ENCODE measurements at regions not wholly inside any gene's neighbourhood (a gene's known extent, or its start where the extent isn't known, plus 50 kb on each side); places are given as distances from the start of the nearest gene placed in this dataset.
"Not testable (repeated sequence)": the region's sequence is repeated elsewhere in the genome, so short reads cannot be mapped to it uniquely, and the experiment has no call there.

DNA sequence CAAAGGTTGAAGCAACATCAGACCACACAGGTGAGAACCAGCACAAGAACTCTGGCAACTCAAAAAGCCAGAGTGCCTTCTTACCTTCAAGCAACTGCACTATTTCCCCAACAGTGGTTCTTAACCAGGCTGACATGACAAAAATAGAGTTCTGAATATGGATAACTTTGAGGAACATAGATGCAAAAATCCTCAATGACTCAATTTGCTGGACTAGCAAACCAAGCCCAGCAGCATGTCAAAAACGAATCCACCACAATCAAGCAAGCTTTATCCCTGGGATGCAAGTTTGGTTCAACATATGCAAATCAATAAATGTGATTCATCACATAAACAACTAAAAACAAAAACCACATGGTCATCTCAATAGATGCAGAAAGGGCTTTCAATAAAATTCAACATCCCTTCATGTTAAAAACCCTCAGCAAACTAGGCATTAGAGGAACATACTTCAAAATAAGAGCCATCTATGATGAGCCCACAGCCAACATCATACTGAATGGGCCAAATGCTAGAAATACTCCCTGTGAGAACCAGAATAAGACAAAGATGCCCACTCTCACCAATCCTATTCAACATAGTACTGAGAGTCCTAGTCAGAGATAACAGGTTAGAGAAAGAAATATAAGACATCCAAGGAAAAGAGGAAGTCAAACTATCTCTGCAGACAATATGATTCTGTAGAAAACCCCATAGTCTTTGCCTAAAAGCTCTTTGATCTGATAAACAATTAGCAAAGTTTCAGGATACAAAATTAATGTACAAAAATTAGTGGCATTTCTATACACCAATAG lies 110.5 kb upstream of the NBPF19 start:
- not testable (repeated sequence) for DNase-seq

DNA sequence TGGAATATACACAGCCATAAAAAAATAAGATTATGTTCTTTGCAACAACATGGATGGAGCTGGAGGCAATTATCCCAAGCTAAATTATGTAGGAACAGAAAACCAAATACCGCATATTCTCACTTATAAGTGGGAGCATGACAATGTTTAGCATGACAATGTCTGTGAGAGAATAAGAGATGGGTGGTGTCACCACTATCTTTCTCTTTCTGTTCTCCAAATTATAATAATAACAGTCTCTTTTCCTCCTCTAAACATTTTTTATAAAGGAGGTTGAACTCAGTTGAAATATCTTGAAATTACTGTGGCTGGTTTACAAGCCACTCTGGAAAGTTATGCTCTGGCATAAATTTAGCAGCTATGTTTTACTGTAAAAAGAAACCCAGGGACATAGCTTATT lies 108.4 kb upstream of the NBPF19 start:
- DNase-seq, result not testable (repeated sequence)

DNA sequence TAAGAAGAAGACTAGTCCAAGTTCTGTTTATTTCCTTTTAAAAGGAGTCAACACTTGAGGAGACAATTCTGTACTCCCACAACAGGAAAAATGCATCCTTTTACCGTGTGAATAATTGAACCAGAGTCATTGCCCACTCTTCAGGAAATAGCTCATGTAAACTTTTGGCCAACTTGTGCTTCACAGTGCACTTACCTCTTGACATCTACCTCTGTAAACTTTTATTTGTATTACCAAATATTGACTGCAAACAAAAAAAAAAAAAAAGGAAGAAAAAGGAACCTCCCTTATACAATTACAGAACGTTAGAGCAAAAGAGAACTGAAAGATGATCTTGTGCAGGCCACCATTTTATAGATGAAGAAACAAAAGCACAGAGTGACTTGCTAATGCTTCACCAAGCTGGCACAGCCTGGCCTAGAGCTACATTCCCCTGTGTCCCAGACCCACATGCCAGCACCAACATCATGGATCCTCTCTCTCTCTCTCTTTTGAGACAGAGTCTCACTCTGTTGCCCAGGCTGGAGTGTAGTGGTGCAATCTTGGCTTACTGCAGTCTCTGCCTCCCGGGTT lies 107.3 kb upstream of the NBPF19 start:
- DNase-seq, result not testable (repeated sequence)

DNA sequence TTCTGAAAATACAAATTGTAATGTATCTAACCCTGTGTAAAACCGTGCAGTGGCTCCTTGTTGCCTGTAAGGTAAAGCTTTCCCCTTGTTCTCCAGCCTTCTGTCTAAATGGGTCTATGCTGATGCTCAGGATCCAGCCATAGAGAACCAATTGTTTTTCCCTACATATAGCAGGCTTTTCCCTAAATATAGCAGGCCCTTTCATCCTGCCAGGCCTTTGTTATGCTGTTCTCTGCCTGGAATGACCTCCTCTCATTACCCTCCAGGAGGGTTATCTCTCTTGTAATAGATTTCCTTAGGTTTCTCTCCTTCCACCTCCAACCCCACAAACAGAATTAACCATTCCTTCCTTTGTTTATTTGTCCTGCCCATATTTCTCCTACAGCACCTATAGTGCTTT lies 106.5 kb upstream of the NBPF19 start:
- not testable (repeated sequence) for DNase-seq

DNA sequence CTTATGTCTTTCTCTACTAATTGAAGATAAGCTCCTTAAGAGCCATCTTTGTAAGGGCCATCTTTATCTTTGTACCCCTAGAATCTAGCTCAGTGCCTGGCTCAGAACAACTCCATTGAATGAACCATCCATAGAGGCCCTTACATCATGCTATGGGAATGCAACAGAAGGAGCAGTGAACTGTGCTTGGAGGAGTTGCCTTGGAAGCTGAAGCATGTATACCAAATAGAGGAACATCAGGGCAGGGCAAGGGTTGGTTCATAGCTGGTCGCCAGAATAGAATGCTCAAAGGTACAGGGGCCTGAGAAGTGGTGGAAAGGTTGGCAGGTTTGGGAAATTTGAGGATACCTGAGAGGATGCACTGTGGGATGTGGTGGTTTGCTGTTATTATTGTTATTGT lies 105.8 kb upstream of the NBPF19 start:
- DNase-seq, result not testable (repeated sequence)

DNA sequence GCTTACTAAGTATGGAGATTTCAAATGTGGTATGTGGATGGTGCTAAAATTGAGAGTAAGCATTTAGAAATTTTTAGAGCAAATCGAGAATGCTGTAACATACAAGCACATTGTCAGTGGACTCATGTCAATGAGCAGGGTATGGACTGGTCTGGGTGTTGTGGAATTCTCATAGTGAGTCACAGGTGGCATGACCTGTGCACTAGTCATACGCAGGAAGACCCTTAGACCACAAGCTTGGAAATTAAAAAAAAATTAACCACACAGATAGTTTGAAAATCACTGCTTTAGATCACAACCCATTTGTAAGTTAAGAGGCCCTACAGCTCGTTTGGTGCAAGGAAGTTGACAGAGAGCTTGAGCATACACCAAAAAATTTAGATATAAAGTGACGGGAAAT lies 102.9 kb upstream of the NBPF19 start:
- DNase-seq, result not testable (repeated sequence)

DNA sequence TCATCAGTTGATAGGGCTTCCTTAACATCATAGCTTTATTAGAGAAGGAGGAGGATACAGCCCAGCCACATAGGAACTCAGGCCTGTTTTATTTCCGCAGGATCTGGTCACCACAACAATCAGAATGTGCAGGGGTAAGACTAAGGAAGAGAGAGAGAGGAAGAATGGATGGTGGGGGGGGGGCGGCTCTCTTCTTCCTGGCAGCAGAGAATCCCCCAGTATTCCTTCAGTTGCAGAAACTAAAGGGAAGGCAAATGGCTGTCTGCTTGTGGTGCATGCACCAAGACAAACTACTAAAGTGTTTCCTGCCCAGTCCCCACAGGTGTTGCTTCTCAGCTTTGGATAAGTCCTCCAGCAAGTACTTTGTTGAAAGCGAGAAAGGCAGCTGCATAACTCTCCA lies 96.4 kb upstream of the NBPF19 start:
- DNase-seq, result not testable (repeated sequence)

DNA sequence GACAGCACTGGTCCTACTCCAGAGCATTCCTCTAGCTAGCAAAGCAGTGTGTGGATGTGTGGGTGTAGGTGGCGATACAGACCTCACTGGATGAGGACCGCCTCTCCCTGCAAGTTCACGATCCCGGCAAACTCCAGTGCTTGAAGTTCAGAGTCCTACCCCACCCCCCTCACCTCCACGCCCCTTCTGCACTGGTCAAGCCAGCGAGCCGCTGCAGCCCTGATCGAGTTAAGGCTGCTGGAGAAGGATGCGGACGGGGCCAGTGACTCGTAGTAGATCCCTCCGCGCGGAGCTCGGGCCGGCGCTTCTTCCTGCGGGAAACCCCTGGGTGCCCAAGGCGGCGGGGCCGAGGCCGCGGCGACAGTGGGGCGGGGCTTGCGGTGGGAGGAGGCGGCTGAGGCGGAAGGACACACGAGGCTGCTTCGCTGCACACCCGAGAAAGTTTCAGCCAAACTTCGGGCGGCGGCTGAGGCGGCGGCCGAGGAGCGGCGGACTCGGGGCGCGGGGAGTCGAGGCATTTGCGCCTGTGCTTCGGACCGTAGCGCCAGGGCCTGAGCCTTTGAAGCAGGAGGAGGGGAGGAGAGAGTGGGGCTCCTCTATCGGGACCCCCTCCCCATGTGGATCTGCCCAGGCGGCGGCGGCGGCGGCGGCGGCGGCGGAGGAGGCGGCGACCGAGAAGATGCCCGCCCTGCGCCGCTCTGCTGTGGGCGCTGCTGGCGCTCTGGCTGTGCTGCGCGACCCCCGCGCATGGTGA lies 84.5 kb upstream of the NBPF19 start:
- DNase-seq, result peak; percentile 75 to 79

DNA sequence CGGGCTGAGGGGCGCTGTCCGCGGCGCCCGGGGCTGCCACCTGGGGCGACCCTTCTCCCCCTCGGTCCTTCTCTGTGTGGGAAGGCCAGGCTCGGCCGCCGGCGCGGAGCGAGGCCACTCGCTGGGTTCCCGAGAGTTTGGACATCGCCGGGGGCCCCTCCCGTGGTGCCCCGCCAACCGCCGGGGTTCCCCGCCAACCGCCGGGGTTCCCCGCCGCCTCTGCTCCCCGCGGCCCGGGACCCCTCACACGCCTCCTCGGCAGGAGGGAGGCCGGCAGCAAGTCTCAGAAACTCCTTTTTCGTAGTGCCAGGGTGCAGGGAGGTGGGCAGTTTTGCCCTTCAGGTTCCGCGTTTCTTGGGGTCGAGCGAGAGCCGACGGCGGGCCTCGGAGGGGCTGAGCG lies 83.9 kb upstream of the NBPF19 start:
- DNase-seq, result not testable (repeated sequence)

DNA sequence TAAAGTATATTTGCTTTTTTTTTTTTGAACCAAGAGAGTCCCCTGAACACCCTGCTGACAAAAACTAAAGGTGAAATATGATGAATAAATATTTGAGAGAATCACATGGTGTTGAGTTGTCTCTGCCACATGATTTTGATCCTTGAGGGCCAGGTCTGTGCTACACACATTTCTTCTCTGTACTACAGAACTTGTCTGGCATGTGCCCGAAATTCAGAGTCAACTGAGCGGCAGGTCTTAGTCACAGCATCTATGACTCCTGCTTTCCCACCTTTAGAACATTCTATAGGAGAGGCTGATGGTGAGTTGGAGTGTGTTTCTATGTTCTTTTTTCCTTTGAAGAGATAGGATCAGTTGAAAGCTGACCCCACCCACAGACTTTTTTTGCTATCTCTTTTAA lies 79.0 kb upstream of the NBPF19 start:
- DNase-seq, result not testable (repeated sequence)

DNA sequence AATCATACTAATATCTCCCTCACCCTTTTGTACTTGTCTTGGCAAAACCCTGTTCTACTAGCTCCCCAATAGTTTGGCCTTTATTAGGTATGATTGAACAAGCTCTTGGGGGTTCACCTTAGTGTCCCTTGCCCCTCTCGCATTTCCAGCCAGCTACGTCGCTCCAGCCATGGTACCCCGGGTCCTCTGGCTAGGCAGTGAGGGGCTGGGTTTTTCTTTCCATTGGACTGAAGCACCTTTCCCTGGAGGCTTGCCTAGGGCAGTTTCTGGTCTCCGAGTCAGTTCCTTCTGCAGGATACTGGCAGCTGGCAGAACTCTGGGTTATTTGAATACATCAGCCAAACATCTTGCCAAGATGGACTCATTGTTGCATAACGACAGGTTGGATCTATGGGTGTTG lies 76.3 kb upstream of the NBPF19 start:
- not testable (repeated sequence) for DNase-seq

DNA sequence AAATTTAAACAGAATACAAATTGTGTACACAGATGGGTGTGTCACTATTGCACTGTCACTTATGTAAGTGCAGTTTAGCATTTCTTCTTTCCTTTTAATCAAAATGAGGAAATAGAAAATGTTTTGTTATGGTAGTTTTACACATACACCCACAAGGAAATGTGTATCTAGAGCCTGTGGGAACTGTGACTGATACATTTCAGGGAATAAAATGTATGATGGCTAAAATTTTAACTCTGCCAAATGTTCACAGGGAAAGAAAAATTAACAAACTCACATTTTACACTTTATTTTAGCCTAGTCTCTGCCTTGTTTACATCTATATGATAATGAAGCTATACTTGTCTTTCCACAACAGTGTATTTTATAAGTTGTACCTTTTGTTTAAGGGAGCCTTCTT lies 66.4 kb upstream of the NBPF19 start:
- DNase-seq, result not testable (repeated sequence)

DNA sequence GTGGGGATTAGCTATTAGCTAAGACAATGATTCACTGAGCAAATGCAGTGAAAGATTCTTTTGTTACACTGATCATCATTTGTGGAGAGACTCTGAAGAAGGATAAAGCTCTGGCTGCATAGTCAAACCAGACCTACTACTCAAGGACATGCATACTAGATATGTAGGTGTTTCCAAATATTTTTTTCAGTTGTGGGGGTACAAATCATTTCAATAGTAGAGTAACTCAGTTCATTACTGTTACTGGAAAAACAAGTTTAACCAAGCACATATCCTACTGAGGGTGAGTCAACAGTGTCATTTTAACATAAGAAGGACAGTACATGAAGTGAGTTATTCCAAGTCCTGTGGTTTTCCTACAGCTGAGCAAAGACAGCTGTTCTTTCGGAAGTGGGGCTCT lies 59.5 kb upstream of the NBPF19 start:
- not testable (repeated sequence) for DNase-seq

DNA sequence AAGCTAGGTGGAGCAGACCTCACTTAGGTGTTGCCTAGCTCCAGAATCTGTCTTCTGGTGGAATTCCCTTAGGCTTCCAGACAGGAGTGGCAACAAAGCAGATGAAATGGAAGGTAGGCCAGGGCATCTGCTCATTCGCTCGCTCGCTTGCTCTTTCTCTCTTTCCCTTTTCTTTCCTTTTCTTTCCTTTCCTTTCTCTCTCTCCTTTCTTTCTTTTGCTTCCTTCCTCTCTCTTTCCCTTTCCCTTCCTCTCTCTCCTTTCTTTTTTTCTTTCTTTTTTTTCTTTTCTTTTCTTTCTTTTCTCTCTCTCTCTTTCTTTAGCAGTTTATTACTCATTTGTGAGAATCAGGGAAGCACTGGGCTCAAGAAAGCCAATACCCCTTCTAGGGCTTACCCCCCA lies 56.1 kb upstream of the NBPF19 start:
- not testable (repeated sequence) for DNase-seq

DNA sequence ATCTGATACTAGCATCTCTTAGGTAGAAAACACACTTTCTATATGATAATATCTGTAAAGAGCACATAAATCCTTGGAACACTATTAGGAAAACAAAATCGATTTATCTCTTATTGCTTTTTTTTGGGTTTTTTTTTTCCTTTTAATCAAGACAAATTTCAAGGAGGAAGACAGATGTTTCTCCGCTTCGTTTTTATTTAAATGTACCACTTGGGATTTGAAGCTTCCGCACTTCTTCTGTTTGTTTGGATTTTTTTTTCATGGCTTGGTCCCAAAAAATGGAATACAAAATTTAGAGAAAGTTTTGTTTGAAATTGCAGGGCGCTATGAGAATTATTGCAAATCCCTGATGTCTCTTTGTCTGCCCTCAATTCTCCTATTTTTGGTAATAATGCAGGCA lies 51.7 kb upstream of the NBPF19 start:
- DNase-seq, result not testable (repeated sequence)
